GM23338 (cell line): ENCODE measurements at regions not wholly inside any gene's neighbourhood (a gene's known extent, or its start where the extent isn't known, plus 50 kb on each side); places are given as distances from the start of the nearest gene placed in this dataset.

Experiments
- ATAC-seq: fragments of 200-7000 bp; cut with Tn5 transposase; 3 replicates; pipeline ENCODE4 v1.9.1; 2020
- DNase-seq: peaks from one replicate; pipeline ENCODE4 v3.0.0-alpha.2; 2015; ENCODE audit warnings: low spot score
- H2AFZ ChIP-seq: fragments of 200-600 bp; sonication (generic); 2 replicates; pipeline ENCODE4 v1.8.0; 2016; ENCODE audit warnings: antibody characterized with exemption, mild to moderate bottlenecking, moderate library complexity
- H3F3A ChIP-seq: fragments of 200-600 bp; sonication (generic); replicated peaks from 2 replicates; pipeline ENCODE4 v1.8.0; 2017; ENCODE audit warnings: antibody characterized with exemption, mixed run types, low read depth
- H3K27ac ChIP-seq: fragments of 200-600 bp; sonication (generic); 2 replicates; pipeline ENCODE4 v1.6.1; 2016; ENCODE audit warnings: low read depth
- H3K27me3 ChIP-seq: fragments of 200-600 bp; sonication (generic); 2 replicates; pipeline ENCODE4 v1.8.0; 2016; ENCODE audit warnings: mild to moderate bottlenecking, mixed run types, moderate library complexity; ENCODE audit not compliant: insufficient read depth
- H3K36me3 ChIP-seq: fragments of 200-600 bp; sonication (generic); 2 replicates; pipeline ENCODE4 v1.8.0; 2016; ENCODE audit warnings: mild to moderate bottlenecking; ENCODE audit not compliant: insufficient read depth
- H3K4me1 ChIP-seq: fragments of 200-600 bp; sonication (generic); 2 replicates; pipeline ENCODE4 v1.8.0; 2016; ENCODE audit warnings: mild to moderate bottlenecking, moderate library complexity; ENCODE audit not compliant: insufficient read depth
- H3K4me2 ChIP-seq: fragments of 200-600 bp; sonication (generic); 2 replicates; pipeline ENCODE4 v1.7.1; 2017; ENCODE audit warnings: mixed run types
- H3K4me3 ChIP-seq: fragments of 200-600 bp; sonication (generic); 2 replicates; pipeline ENCODE4 v1.6.1; 2016; ENCODE audit warnings: mixed run types
- H3K79me2 ChIP-seq: fragments of 200-600 bp; sonication (generic); replicated peaks from 2 replicates; pipeline ENCODE4 v1.8.0; 2017; ENCODE audit warnings: mild to moderate bottlenecking; ENCODE audit not compliant: insufficient read depth
- H3K9me2 ChIP-seq: fragments of 200-600 bp; sonication (generic); 2 replicates; pipeline ENCODE4 v1.8.0; 2017; ENCODE audit not compliant: insufficient read depth
- H4K20me1 ChIP-seq: fragments of 200-600 bp; sonication (generic); replicated peaks from 2 replicates; pipeline ENCODE4 v1.8.0; 2017; ENCODE audit warnings: mild to moderate bottlenecking; ENCODE audit not compliant: insufficient read depth
- H3K27ac Mint-ChIP-seq: 2 replicates; pipeline ENCODE4 v1.8.0; 2020; ENCODE audit warnings: inconsistent platforms, mild to moderate bottlenecking, moderate library complexity, mixed read lengths
- H3K27me3 Mint-ChIP-seq: 3 replicates; pipeline ENCODE4 v1.8.0; 2022; ENCODE audit warnings: low read depth, mild to moderate bottlenecking, moderate library complexity, mixed read lengths, inconsistent platforms; ENCODE audit not compliant: insufficient read depth, poor library complexity
- H3K36me3 Mint-ChIP-seq: 3 replicates; pipeline ENCODE4 v1.8.0; 2021; ENCODE audit warnings: low read depth, mild to moderate bottlenecking, inconsistent platforms, moderate library complexity, mixed read lengths
- H3K4me1 Mint-ChIP-seq: 3 replicates; pipeline ENCODE4 v1.8.0; 2020; ENCODE audit warnings: mild to moderate bottlenecking, inconsistent platforms, mixed read lengths
- H3K4me3 Mint-ChIP-seq: 3 replicates; pipeline ENCODE4 v1.8.0; 2021; ENCODE audit warnings: moderate library complexity, mild to moderate bottlenecking, inconsistent platforms, mixed read lengths
- H3K9me3 Mint-ChIP-seq: 3 replicates; pipeline ENCODE4 v1.8.0; 2020; ENCODE audit warnings: moderate library complexity, mild to moderate bottlenecking, inconsistent platforms, mixed read lengths
- CREB1 ChIP-seq: fragments of 250-450 bp; sonication (Bioruptor Pico); IDR thresholded peaks from 2 replicates; pipeline ENCODE4 v1.5.0; 2020; ENCODE audit warnings: low read depth, mild to moderate bottlenecking, moderate library complexity
- NANOG ChIP-seq: IDR thresholded peaks from 2 replicates; pipeline ENCODE4 v1.6.1; 2016; ENCODE audit warnings: antibody characterized with exemption, borderline replicate concordance
- POLR2AphosphoS5 ChIP-seq: IDR thresholded peaks from 2 replicates; pipeline ENCODE4 v1.6.1; 2016; ENCODE audit warnings: antibody characterized with exemption, low read depth
- REST ChIP-seq: IDR thresholded peaks from one replicate; pipeline ENCODE4 v1.6.1; 2018; ENCODE audit warnings: antibody characterized with exemption; ENCODE audit not compliant: unreplicated experiment
- STAT1 ChIP-seq: IDR thresholded peaks from one replicate; pipeline ENCODE4 v1.6.1; 2016; ENCODE audit warnings: antibody characterized with exemption; ENCODE audit not compliant: unreplicated experiment
- ZNF114 ChIP-seq: fragments of 250-450 bp; sonication (Bioruptor Pico); IDR thresholded peaks from 2 replicates; pipeline ENCODE4 v1.5.0; 2020; ENCODE audit warnings: mild to moderate bottlenecking, moderate library complexity

- no peak for TF ChIP-seq STAT1
Observed at GRCh38 chr3:103083848-103084631, 649.2 kb downstream of the ZPLD1 start (continued).

- H3K36me3 Mint-ChIP-seq = no peaks in the 10 kb centered on the region
- Histone ChIP-seq H3K36me3 (no peaks in the 10 kb centered on the region), H3K27ac (no peak overlapping the region), H3K4me2 (no peak overlapping the region), H3K4me3 (no peak overlapping the region), H3K9me2 (no peaks in the 10 kb centered on the region), H3K79me2 (no peaks in the 10 kb centered on the region), H3F3A (no peaks in the 10 kb centered on the region), H3K27me3 (no peaks in the 10 kb centered on the region), H3K4me1 (no peaks in the 10 kb centered on the region), H2AFZ (no peak overlapping the region), H4K20me1 (no peaks in the 10 kb centered on the region)
- H3K27me3 Mint-ChIP-seq = no peaks in the 10 kb centered on the region
- DNase-seq (peak; percentile 25), ATAC-seq (peak; percentile 31; the same call in 2 of the 3 replicates)
- no peak for TF ChIP-seq NANOG
- no peak overlapping the region for H3K4me3 Mint-ChIP-seq
- peaks cover 3% of the 10 kb centered on the region; the same call in 2 of the 3 replicates for H3K4me1 Mint-ChIP-seq
- H3K27ac Mint-ChIP-seq = no peak overlapping the region
- H3K9me3 Mint-ChIP-seq = no peaks in the 10 kb centered on the region
Observed at GRCh38 chr3:103085465-103085864, 650.6 kb downstream of the ZPLD1 start.

GRCh38 chr3:103089758-103090157 lies 654.9 kb downstream of the ZPLD1 start:
- no peak for ATAC-seq
- H4K20me1 ChIP-seq = no peaks in the 10 kb centered on the region
- no peaks in the 10 kb centered on the region for H3K27me3 ChIP-seq
- no peak overlapping the region for H3K27ac Mint-ChIP-seq
- no peak overlapping the region for H3K4me3 Mint-ChIP-seq
- no peak overlapping the region for H3K4me2 ChIP-seq
- H3K36me3 Mint-ChIP-seq = no peaks in the 10 kb centered on the region; the same call in 2 of the 3 replicates
- peaks cover 3% of the 10 kb centered on the region; the same call in 2 of the 3 replicates for H3K4me1 Mint-ChIP-seq
- H2AFZ ChIP-seq = no peak overlapping the region
- no peak for DNase-seq
- no peaks in the 10 kb centered on the region; the same call in 2 of the 3 replicates for H3K9me3 Mint-ChIP-seq
- TF ChIP-seq ZNF114 (no peak), CREB1 (CRISPR knock-in tag) (no peak), POLR2AphosphoS5 (no peak), REST (no peak)
- no peak overlapping the region for H3K4me3 ChIP-seq
- no peaks in the 10 kb centered on the region; the same call in 1 of the 2 replicates for H3K36me3 ChIP-seq
- H3K27me3 Mint-ChIP-seq = no peaks in the 10 kb centered on the region
- no peaks in the 10 kb centered on the region for H3K79me2 ChIP-seq
- H3K9me2 ChIP-seq = no peaks in the 10 kb centered on the region
- no peaks in the 10 kb centered on the region for H3K4me1 ChIP-seq
- no peak overlapping the region for H3K27ac ChIP-seq
- H3F3A ChIP-seq = no peaks in the 10 kb centered on the region
